Neural progenitor cell (in vitro differentiated cells): ENCODE measurements at regions not wholly inside any gene's neighbourhood (a gene's known extent, or its start where the extent isn't known, plus 50 kb on each side); places are given as distances from the start of the nearest gene placed in this dataset.

Source experiments
- CTCF ChIP-seq: fragments of 200-600 bp; sonication (generic); IDR thresholded peaks from 2 replicates; pipeline ENCODE4 v1.5.1; 2017; ENCODE audit warnings: antibody characterized with exemption, mild to moderate bottlenecking
- EZH2 ChIP-seq: fragments of 200-600 bp; sonication (generic); IDR thresholded peaks from 2 replicates; pipeline ENCODE4 v1.6.1; 2017; ENCODE audit warnings: antibody characterized with exemption, mild to moderate bottlenecking, moderate library complexity

DNA sequence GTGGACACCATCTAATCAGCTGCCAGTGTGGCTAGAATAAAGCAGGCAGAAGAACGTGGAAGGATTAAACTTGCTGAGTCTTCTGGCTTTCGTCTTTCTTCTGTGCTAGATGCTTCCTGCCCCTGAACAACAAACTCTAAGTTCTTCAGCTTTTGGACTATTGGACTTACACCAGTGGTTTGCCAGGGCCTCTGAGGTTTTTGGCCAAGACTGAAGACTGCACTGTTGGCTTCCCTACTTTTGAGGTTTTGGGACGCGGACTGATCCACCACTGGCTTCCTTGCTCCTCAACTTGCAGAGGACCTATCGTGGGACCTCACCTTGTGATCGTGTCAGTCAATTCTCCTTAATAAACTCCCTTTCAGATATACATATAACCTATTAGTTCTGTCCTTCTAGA is 696.1 kb upstream of the NCAM2 start:
- TF ChIP-seq CTCF (no peak), EZH2 (no peak)
